HG03103 (cell line): ENCODE measurements at regions not wholly inside any gene's neighbourhood (a gene's known extent, or its start where the extent isn't known, plus 50 kb on each side); places are given as distances from the start of the nearest gene placed in this dataset.
"Not testable (repeated sequence)": the region's sequence is repeated elsewhere in the genome, so short reads cannot be mapped to it uniquely, and the experiment has no call there.

Source experiments
- ATAC-seq: cut with Tn5 transposase; IDR thresholded peaks from one replicate; pipeline ENCODE4 v1.9.1; 2021; ENCODE audit warnings: low read depth; ENCODE audit not compliant: unreplicated experiment

GRCh38 chr5:35561396-35561795 lies 56.3 kb upstream of the SPEF2 start:
- ATAC-seq = no peak

- ATAC-seq = no peak
Observed at GRCh38 chr5:35557748-35558147, 59.9 kb upstream of the SPEF2 start.

- ATAC-seq = no peak
Observed at GRCh38 chr5:35557199-35557598, 60.5 kb upstream of the SPEF2 start.

GRCh38 chr5:35554016-35554415 lies 63.6 kb upstream of the SPEF2 start:
- ATAC-seq = no peak

GRCh38 chr5:35545190-35545589 lies 72.5 kb upstream of the SPEF2 start:
- ATAC-seq = no peak

- ATAC-seq = no peak
Observed at GRCh38 chr5:35543408-35543807, 74.3 kb upstream of the SPEF2 start.

GRCh38 chr5:35540002-35540401 lies 77.7 kb upstream of the SPEF2 start:
- ATAC-seq = no peak

GRCh38 chr5:35538198-35538931 lies 79.3 kb upstream of the SPEF2 start:
- no peak for ATAC-seq

- ATAC-seq = no peak
Observed at GRCh38 chr5:35533156-35533555, 84.5 kb upstream of the SPEF2 start.

- ATAC-seq = not testable (repeated sequence)
Observed at GRCh38 chr5:35531553-35531952, 86.1 kb upstream of the SPEF2 start.

- peak; percentile 82 for ATAC-seq
Observed at GRCh38 chr5:35518104-35518503, 99.6 kb upstream of the SPEF2 start.

GRCh38 chr5:35516271-35516670 lies 101.4 kb upstream of the SPEF2 start:
- no peak for ATAC-seq

GRCh38 chr5:35513612-35514011 lies 104.1 kb upstream of the SPEF2 start:
- no peak for ATAC-seq

GRCh38 chr5:35502206-35502605 lies 115.5 kb upstream of the SPEF2 start:
- no peak for ATAC-seq

GRCh38 chr5:35488791-35489190 lies 128.9 kb upstream of the SPEF2 start:
- no peak for ATAC-seq

GRCh38 chr5:35488055-35488454 lies 129.6 kb upstream of the SPEF2 start:
- ATAC-seq = no peak

GRCh38 chr5:35487233-35488025 lies 130.2 kb upstream of the SPEF2 start:
- no peak for ATAC-seq

GRCh38 chr5:35485487-35485886 lies 132.2 kb upstream of the SPEF2 start:
- no peak for ATAC-seq

GRCh38 chr5:35484241-35484640 lies 133.4 kb upstream of the SPEF2 start:
- no peak for ATAC-seq

- ATAC-seq = no peak
Observed at GRCh38 chr5:35483780-35484179, 133.9 kb upstream of the SPEF2 start.

- no peak for ATAC-seq
Observed at GRCh38 chr5:35483191-35483590, 134.5 kb upstream of the SPEF2 start.

GRCh38 chr5:35482167-35482755 lies 135.4 kb upstream of the SPEF2 start:
- ATAC-seq = no peak
